K562 (cell line): ENCODE measurements at regions not wholly inside any gene's neighbourhood (a gene's known extent, or its start where the extent isn't known, plus 50 kb on each side); places are given as distances from the start of the nearest gene placed in this dataset.

Source experiments
- ATAC-seq: fragments of 200-7000 bp; cut with Tn5 transposase; 3 replicates; pipeline ENCODE4 v1.9.1; 2020; ENCODE audit warnings: moderate library complexity
- BruUV-seq: library from RNA; stranded (reverse); fragments of 400-500 nt; replicated peaks from 2 replicates; lab custom pipeline; 2021; lab: Mats Ljungman, UMichigan
- CTCF ChIA-PET: fragments of 300-600 bp; formaldehyde crosslinking; extraction: SDS; loops from one replicate; lab custom pipeline; 2021; ENCODE audit warnings: low intra/inter-chr PET ratio; lab: Yijun Ruan, JAX
- POLR2A ChIA-PET: fragments of 300-600, 350-650 bp; sonication (Branson Sonifier 250); formaldehyde crosslinking; extraction: SDS; loops from one replicate; lab custom pipeline; 2021; ENCODE audit warnings: antibody characterized with exemption, inconsistent platforms; lab: Yijun Ruan, JAX
- DNase-seq, 4 experiments: peaks; one replicate each; pipeline versions ENCODE4 v3.0.0 to v3.0.0-alpha.2; 2011 to 2018; ENCODE audit warnings: low spot score in 3 of 4, mixed read lengths in 3 of 4; ENCODE audit errors: extremely low read depth in 1 of 4
- FAIRE-seq: peaks from 2 replicates; lab custom pipeline; 2011; peaks lifted over from hg19 to GRCh38; lab: Jason Lieb, UNC
- H2AFZ ChIP-seq: 2 replicates; pipeline ENCODE4 v1.6.0; 2011; ENCODE audit warnings: low read depth, low read length, control low read depth, inconsistent platforms
- H3K27ac ChIP-seq: fragments of 200-600 bp; 3 replicates; pipeline ENCODE4 v1.8.0; 2011; ENCODE audit warnings: low read depth, mild to moderate bottlenecking, control low read depth, inconsistent platforms, low read length, moderate library complexity, mixed read lengths; ENCODE audit errors: extremely low read depth
- H3K27me3 ChIP-seq, 2 experiments: fragments of 300-600 bp in 1 of 2; 2 replicates in 1 of 2; 3 replicates in 1 of 2; pipeline versions ENCODE4 v1.6.0 to v1.8.0; 2011; ENCODE audit warnings: inconsistent platforms in 2 of 2, low read length in 2 of 2, mild to moderate bottlenecking in 1 of 2, mixed read lengths in 1 of 2, moderate library complexity in 1 of 2; ENCODE audit not compliant: control insufficient read depth in 2 of 2, insufficient read depth in 2 of 2
- H3K36me3 ChIP-seq: fragments of 300-600 bp; 3 replicates; pipeline ENCODE4 v1.8.0; 2011; ENCODE audit warnings: mild to moderate bottlenecking, low read length, inconsistent platforms; ENCODE audit not compliant: control insufficient read depth, insufficient read depth
- H3K4me1 ChIP-seq, 2 experiments: fragments of 200-600 bp in 1 of 2; replicated peaks in 1 of 2; 2 replicates in 1 of 2; 3 replicates in 1 of 2; pipeline versions ENCODE4 v1.5.1 to v1.8.0; 2011; ENCODE audit warnings: inconsistent platforms in 2 of 2, low read length in 2 of 2, mild to moderate bottlenecking in 1 of 2, mixed read lengths in 1 of 2, moderate library complexity in 1 of 2; ENCODE audit not compliant: control insufficient read depth in 2 of 2, insufficient read depth in 2 of 2
- H3K4me2 ChIP-seq: 2 replicates; pipeline ENCODE4 v1.6.1; 2011; ENCODE audit warnings: low read length, control low read depth, inconsistent platforms, mixed read lengths; ENCODE audit not compliant: insufficient read depth
- H3K4me3 ChIP-seq: fragments of 200-600 bp; sonication (generic), shearing (Covaris generic); 2 replicates; pipeline ENCODE4 v1.5.1; 2016; ENCODE audit warnings: control low read depth, inconsistent platforms
- H3K79me2 ChIP-seq: fragments of 200-600 bp; 3 replicates; pipeline ENCODE4 v1.8.0; 2011; ENCODE audit warnings: low read length, inconsistent platforms; ENCODE audit not compliant: control insufficient read depth, insufficient read depth
- H3K9ac ChIP-seq, 2 experiments: 2 replicates each; pipeline versions ENCODE4 v1.6.0 to v1.6.1; 2011; ENCODE audit warnings: low read depth in 2 of 2, low read length in 2 of 2, control low read depth in 1 of 2, inconsistent platforms in 1 of 2, mild to moderate bottlenecking in 1 of 2, mixed read lengths in 1 of 2; ENCODE audit not compliant: insufficient read depth in 1 of 2
- H3K9me1 ChIP-seq: one replicate; pipeline ENCODE4 v1.6.0; 2011; ENCODE audit warnings: inconsistent platforms, mild to moderate bottlenecking, low read length, moderate library complexity; ENCODE audit not compliant: control insufficient read depth, insufficient read depth
- H3K9me3 ChIP-seq: replicated peaks from 2 replicates; pipeline ENCODE4 v1.5.1; 2011; ENCODE audit warnings: low read depth, low read length, inconsistent platforms; ENCODE audit not compliant: control insufficient read depth, insufficient read depth
- H4K20me1 ChIP-seq: replicated peaks from 2 replicates; pipeline ENCODE4 v1.6.1; 2011; ENCODE audit warnings: low read length, inconsistent platforms, mixed read lengths; ENCODE audit not compliant: control insufficient read depth, insufficient read depth
- BCOR ChIP-seq: fragments of 450-650 bp; IDR thresholded peaks from 2 replicates; pipeline ENCODE4 v1.6.1; 2016
- CREB1 ChIP-seq, 2 experiments: sonication (generic) in 1 of 2; formaldehyde crosslinking in 1 of 2; IDR thresholded peaks; 2 replicates each; pipeline versions ENCODE4 v1.6.1 to v1.8.0; 2012 to 2022; ENCODE audit warnings: inconsistent platforms in 1 of 2, mild to moderate bottlenecking in 1 of 2, missing genetic modification reagents in 1 of 2, moderate library complexity in 1 of 2
- HMGXB4 ChIP-seq: sonication (generic); formaldehyde crosslinking; IDR thresholded peaks from 2 replicates; pipeline ENCODE4 v1.8.1; 2023; ENCODE audit warnings: mild to moderate bottlenecking, missing genetic modification reagents
- HSF4 ChIP-seq: fragments of 250-450 bp; sonication (Bioruptor Pico); IDR thresholded peaks from 2 replicates; pipeline ENCODE4 v2.1.2; 2022; ENCODE audit warnings: mild to moderate bottlenecking, moderate library complexity, borderline replicate concordance
- IRF2 ChIP-seq: sonication (generic); formaldehyde crosslinking; IDR thresholded peaks from 2 replicates; pipeline ENCODE4 v1.8.1; 2022; ENCODE audit warnings: mild to moderate bottlenecking, missing genetic modification reagents
- JUN ChIP-seq, 2 experiments: sonication (generic) in 1 of 2; formaldehyde crosslinking in 1 of 2; IDR thresholded peaks; 2 replicates each; pipeline versions ENCODE4 v1.6.1 to v1.8.0; 2012 to 2022; ENCODE audit warnings: borderline replicate concordance in 2 of 2, mild to moderate bottlenecking in 2 of 2, improper control_type of control experiment in 1 of 2, low read depth in 1 of 2, low read length in 1 of 2, missing genetic modification reagents in 1 of 2
- KAT7 ChIP-seq: sonication (generic); formaldehyde crosslinking; IDR thresholded peaks from 2 replicates; pipeline ENCODE4 v1.8.0; 2022; ENCODE audit warnings: missing genetic modification reagents, mild to moderate bottlenecking, borderline replicate concordance
- MITF ChIP-seq: IDR thresholded peaks from 2 replicates; pipeline ENCODE4 v1.6.1; 2014; ENCODE audit warnings: antibody characterized with exemption
- POLR2AphosphoS2 ChIP-seq: IDR thresholded peaks from 2 replicates; pipeline ENCODE4 v1.6.1; 2012; ENCODE audit warnings: low read length, improper control_type of control experiment
- RAD21 ChIP-seq, 2 experiments: fragments of 250-450 bp in 1 of 2; fragments of 450-650 bp in 1 of 2; sonication (Bioruptor Pico) in 1 of 2; formaldehyde crosslinking in 1 of 2; IDR thresholded peaks in 1 of 2; conservative IDR thresholded peaks in 1 of 2; 2 replicates each; pipeline versions ENCODE4 v1.4.0 to v1.8.0; 2020 to 2022; ENCODE audit warnings: mild to moderate bottlenecking in 2 of 2, moderate library complexity in 1 of 2
- SETDB1 ChIP-seq: IDR thresholded peaks from one replicate; pipeline ENCODE4 v1.6.1; 2012; ENCODE audit warnings: low read length, control low read depth, inconsistent platforms
- TCF7 ChIP-seq: sonication (generic); IDR thresholded peaks from 2 replicates; pipeline ENCODE4 v1.6.1; 2016; ENCODE audit warnings: antibody characterized with exemption, borderline replicate concordance
- ZBTB7A ChIP-seq: IDR thresholded peaks from 2 replicates; pipeline ENCODE4 v1.6.1; 2011; ENCODE audit warnings: low read depth, mild to moderate bottlenecking, low read length, moderate library complexity, borderline replicate concordance; ENCODE audit not compliant: control insufficient read depth
- ZNF324 ChIP-seq: fragments of 250-450 bp; sonication (Bioruptor Pico); IDR thresholded peaks from 2 replicates; pipeline ENCODE4 v1.4.0; 2020; ENCODE audit warnings: mild to moderate bottlenecking
- ZNF449 ChIP-seq: fragments of 250-450 bp; sonication (Bioruptor Pico); IDR thresholded peaks from 2 replicates; pipeline ENCODE4 v1.8.0; 2022; ENCODE audit warnings: moderate library complexity, mild to moderate bottlenecking, inconsistent platforms
- ZNF668 ChIP-seq: fragments of 250-450 bp; sonication (Bioruptor Pico); IDR thresholded peaks from 2 replicates; pipeline ENCODE4 v1.8.0; 2022; ENCODE audit warnings: mild to moderate bottlenecking, inconsistent platforms
- ZNF696 ChIP-seq: fragments of 250-450 bp; sonication (Bioruptor Pico); conservative IDR thresholded peaks from 2 replicates; pipeline ENCODE4 v1.4.0; 2020; ENCODE audit warnings: mild to moderate bottlenecking, moderate library complexity
- ZSCAN29 ChIP-seq: fragments of 450-650 bp; IDR thresholded peaks from 2 replicates; pipeline ENCODE4 v1.6.1; 2017
- WGBS: fragments of 100-300 bp; shearing (Covaris generic); methylation state at CpG from one replicate; pipeline ENCODE4 v1.1.6; 2016; ENCODE audit warnings: low coverage, mixed read lengths; ENCODE audit not compliant: insufficient coverage; ENCODE audit errors: missing lambda C conversion rate; 5-methylcytosine and 5-hydroxymethylcytosine counted together
- in situ Hi-C: fragments of 300-500 bp; cut with MboI; formaldehyde crosslinking; loops from 4 replicates; pipeline ENCODE4 v1.15.0; 2018; ENCODE audit warnings: inconsistent platforms, mixed read lengths
- intact Hi-C: fragments of 100-400 bp; cut with micrococcal nuclease; formaldehyde crosslinking; loops from 2 replicates; pipeline ENCODE4 v1.14.2; 2022

GRCh38 chr3:194772241-194773000, 86.7 kb downstream of the FAM43A start:
- Histone ChIP-seq H3K36me3 (no peaks in the 10 kb centered on the region), H3K9me1 (no peaks in the 10 kb centered on the region), H3K27me3 (peaks cover 6 to 51% of the 10 kb centered on the region in 2 experiments; a peak in 4 of 5 replicates), H3K4me3 (no peak overlapping the region), H2AFZ (no peak overlapping the region), H4K20me1 (0 out of 2 replicates have a peak, but pooled peaks cover 5% of the 10 kb centered on the region), H3K9ac (no peak overlapping the region), H3K4me2 (no peak overlapping the region), H3K4me1 (peaks cover 4 to 8% of the 10 kb centered on the region in 2 experiments; a peak in 2 of 5 replicates), H3K27ac (no peak overlapping the region), H3K79me2 (no peaks in the 10 kb centered on the region), H3K9me3 (no peaks in the 10 kb centered on the region)
- CTCF ChIA-PET = no interaction called here
- intact Hi-C loops = no loop called here
- under 1% methylated on average over 13 of the region's 13 CpGs for WGBS
- no peak for DNase-seq
- in situ Hi-C loops = no loop called here
- POLR2A ChIA-PET = no interaction called here
- ATAC-seq = no peak
- no peak for FAIRE-seq
- BruUV-seq = no TSS peak
- TF ChIP-seq RAD21 (CRISPR knock-in tag; conservative IDR thresholded peaks at IDR 0.05 in 1 of 2, IDR thresholded peaks at IDR 0.05 in 1 of 2) (no peak), ZNF668 (CRISPR knock-in tag) (no peak), HSF4 (CRISPR knock-in tag) (no peak), ZBTB7A (no peak), ZNF696 (CRISPR knock-in tag) (no peak), JUN (IDR thresholded peaks at IDR 0.05; ENCODE audit: borderline replicate concordance, low read depth, low read length) (no peak), JUN (CRISPR knock-in tag; IDR thresholded peaks at IDR 0.05; ENCODE audit: borderline replicate concordance) (no peak), TCF7 (no peak), BCOR (no peak), ZNF449 (CRISPR knock-in tag) (no peak), IRF2 (CRISPR knock-in tag) (no peak), ZSCAN29 (no peak), CREB1 (IDR thresholded peaks at IDR 0.05) (no peak), CREB1 (CRISPR knock-in tag; IDR thresholded peaks at IDR 0.05) (no peak), HMGXB4 (CRISPR knock-in tag) (no peak), KAT7 (CRISPR knock-in tag) (no peak), MITF (no peak), POLR2AphosphoS2 (no peak), SETDB1 (no peak), ZNF324 (CRISPR knock-in tag) (no peak)
